SK-N-SH (cell line): ENCODE measurements at regions not wholly inside any gene's neighbourhood (a gene's known extent, or its start where the extent isn't known, plus 50 kb on each side); places are given as distances from the start of the nearest gene placed in this dataset.

Experiments used
- CHD2 ChIP-seq: fragments of 150-350 bp; IDR thresholded peaks from 2 replicates; pipeline ENCODE4 v1.6.1; 2018; ENCODE audit warnings: low read length; ENCODE audit not compliant: partially characterized antibody
- EP300 ChIP-seq, 2 experiments: IDR thresholded peaks; 2 replicates each; pipeline versions ENCODE4 v1.4.0 to v1.6.1; 2012; ENCODE audit warnings: borderline replicate concordance in 1 of 2, low read depth in 1 of 2, low read length in 1 of 2
- FOXM1 ChIP-seq: IDR thresholded peaks from 2 replicates; pipeline ENCODE4 v1.4.0; 2012; ENCODE audit warnings: low read depth, mild to moderate bottlenecking
- GATA2 ChIP-seq: sonication (generic); formaldehyde crosslinking; IDR thresholded peaks from 2 replicates; pipeline ENCODE4 v1.5.0; 2020; ENCODE audit warnings: mild to moderate bottlenecking, missing genetic modification reagents
- POLR2AphosphoS5 ChIP-seq: IDR thresholded peaks from 2 replicates; pipeline ENCODE4 v1.6.1; 2012; ENCODE audit warnings: low read depth, low read length
- RXRA ChIP-seq: IDR thresholded peaks from 2 replicates; pipeline ENCODE4 v1.4.0; 2012; ENCODE audit warnings: low read depth, mild to moderate bottlenecking, borderline replicate concordance
- SIN3A ChIP-seq: IDR thresholded peaks from 2 replicates; pipeline ENCODE4 v1.6.1; 2012; ENCODE audit warnings: low read depth, mild to moderate bottlenecking, low read length, moderate library complexity, borderline replicate concordance
- TCF12 ChIP-seq: IDR thresholded peaks from 2 replicates; pipeline ENCODE4 v1.4.0; 2012
- YY1 ChIP-seq: IDR thresholded peaks from 2 replicates; pipeline ENCODE4 v1.4.0; 2012; ENCODE audit warnings: low read depth, mild to moderate bottlenecking
- TF ChIP-seq, protein P1 (sequence below): fragments of 200-600 bp; sonication (generic); IDR thresholded peaks from 2 replicates; pipeline ENCODE4 v1.6.1; 2017; ENCODE audit warnings: antibody characterized with exemption, mild to moderate bottlenecking, moderate library complexity
- TF ChIP-seq, protein P2 (sequence below): IDR thresholded peaks from 2 replicates; pipeline ENCODE4 v1.6.1; 2012; ENCODE audit warnings: mild to moderate bottlenecking, low read depth, low read length, moderate library complexity
- TF ChIP-seq, protein P3 (sequence below): IDR thresholded peaks from 2 replicates; pipeline ENCODE4 v1.4.0; 2012; ENCODE audit warnings: low read depth

DNA sequence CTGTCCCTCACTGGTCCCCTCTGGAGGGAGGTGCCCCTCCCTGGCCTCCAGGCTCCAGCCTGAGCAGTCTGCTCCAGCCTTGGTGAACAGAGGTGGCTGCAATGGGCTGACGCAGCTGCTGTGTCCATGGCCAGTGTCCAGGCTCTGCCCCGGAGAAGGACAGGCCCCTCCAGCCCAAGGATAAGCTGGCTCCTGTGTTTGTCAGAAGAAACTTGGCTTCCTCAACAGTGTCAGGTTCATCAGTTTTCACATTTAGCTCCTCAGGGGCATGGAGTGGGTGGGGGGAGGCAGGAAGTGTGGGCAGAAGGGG, 402.8 kb downstream of the MATN1 start:
- TF ChIP-seq, protein P1, sequence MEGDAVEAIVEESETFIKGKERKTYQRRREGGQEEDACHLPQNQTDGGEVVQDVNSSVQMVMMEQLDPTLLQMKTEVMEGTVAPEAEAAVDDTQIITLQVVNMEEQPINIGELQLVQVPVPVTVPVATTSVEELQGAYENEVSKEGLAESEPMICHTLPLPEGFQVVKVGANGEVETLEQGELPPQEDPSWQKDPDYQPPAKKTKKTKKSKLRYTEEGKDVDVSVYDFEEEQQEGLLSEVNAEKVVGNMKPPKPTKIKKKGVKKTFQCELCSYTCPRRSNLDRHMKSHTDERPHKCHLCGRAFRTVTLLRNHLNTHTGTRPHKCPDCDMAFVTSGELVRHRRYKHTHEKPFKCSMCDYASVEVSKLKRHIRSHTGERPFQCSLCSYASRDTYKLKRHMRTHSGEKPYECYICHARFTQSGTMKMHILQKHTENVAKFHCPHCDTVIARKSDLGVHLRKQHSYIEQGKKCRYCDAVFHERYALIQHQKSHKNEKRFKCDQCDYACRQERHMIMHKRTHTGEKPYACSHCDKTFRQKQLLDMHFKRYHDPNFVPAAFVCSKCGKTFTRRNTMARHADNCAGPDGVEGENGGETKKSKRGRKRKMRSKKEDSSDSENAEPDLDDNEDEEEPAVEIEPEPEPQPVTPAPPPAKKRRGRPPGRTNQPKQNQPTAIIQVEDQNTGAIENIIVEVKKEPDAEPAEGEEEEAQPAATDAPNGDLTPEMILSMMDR, result no peak
- TF ChIP-seq CHD2 (no peak), GATA2 (CRISPR knock-in tag) (no peak), EP300 (IDR thresholded peaks at IDR 0.05; ENCODE audit: borderline replicate concordance in 1 of 2, low read depth in 1 of 2, low read length in 1 of 2) (no peak), FOXM1 (no peak), RXRA (no peak), POLR2AphosphoS5 (no peak), YY1 (no peak), SIN3A (no peak), TCF12 (no peak)
- TF ChIP-seq, protein P2, sequence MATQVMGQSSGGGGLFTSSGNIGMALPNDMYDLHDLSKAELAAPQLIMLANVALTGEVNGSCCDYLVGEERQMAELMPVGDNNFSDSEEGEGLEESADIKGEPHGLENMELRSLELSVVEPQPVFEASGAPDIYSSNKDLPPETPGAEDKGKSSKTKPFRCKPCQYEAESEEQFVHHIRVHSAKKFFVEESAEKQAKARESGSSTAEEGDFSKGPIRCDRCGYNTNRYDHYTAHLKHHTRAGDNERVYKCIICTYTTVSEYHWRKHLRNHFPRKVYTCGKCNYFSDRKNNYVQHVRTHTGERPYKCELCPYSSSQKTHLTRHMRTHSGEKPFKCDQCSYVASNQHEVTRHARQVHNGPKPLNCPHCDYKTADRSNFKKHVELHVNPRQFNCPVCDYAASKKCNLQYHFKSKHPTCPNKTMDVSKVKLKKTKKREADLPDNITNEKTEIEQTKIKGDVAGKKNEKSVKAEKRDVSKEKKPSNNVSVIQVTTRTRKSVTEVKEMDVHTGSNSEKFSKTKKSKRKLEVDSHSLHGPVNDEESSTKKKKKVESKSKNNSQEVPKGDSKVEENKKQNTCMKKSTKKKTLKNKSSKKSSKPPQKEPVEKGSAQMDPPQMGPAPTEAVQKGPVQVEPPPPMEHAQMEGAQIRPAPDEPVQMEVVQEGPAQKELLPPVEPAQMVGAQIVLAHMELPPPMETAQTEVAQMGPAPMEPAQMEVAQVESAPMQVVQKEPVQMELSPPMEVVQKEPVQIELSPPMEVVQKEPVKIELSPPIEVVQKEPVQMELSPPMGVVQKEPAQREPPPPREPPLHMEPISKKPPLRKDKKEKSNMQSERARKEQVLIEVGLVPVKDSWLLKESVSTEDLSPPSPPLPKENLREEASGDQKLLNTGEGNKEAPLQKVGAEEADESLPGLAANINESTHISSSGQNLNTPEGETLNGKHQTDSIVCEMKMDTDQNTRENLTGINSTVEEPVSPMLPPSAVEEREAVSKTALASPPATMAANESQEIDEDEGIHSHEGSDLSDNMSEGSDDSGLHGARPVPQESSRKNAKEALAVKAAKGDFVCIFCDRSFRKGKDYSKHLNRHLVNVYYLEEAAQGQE, result no peak
- TF ChIP-seq, protein P3, sequence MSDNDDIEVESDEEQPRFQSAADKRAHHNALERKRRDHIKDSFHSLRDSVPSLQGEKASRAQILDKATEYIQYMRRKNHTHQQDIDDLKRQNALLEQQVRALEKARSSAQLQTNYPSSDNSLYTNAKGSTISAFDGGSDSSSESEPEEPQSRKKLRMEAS, result no peak
